ENCODE measurements at regions not wholly inside any gene's neighbourhood (a gene's known extent, or its start where the extent isn't known, plus 50 kb on each side); places are given as distances from the start of the nearest gene placed in this dataset.

- TF ChIP-seq CTCF (IDR thresholded peaks at IDR 0.05; ENCODE audit: low read length) (no peak), EZH2 (optimal IDR thresholded peaks at IDR 0.05; ENCODE audit: low read depth, low read length) (no peak), EZH2phosphoT487 (IDR thresholded peaks at IDR 0.05; ENCODE audit: low read length) (no peak)
Measured at GRCh38 chr2:19709553-19709952, 192.2 kb downstream of the TTC32 start.

Data from MM.1S (cell line).